ENCODE measurements at regions not wholly inside any gene's neighbourhood (a gene's known extent, or its start where the extent isn't known, plus 50 kb on each side); places are given as distances from the start of the nearest gene placed in this dataset.

- Histone ChIP-seq H3K4me1 (ENCODE audit: control insufficient read depth, insufficient read depth, low read length) (no peaks in the 10 kb centered on the region), H4K20me1 (ENCODE audit: control insufficient read depth, insufficient read depth) (no peaks in the 10 kb centered on the region), H3K36me3 (ENCODE audit: control insufficient read depth in 2 of 2, insufficient read depth in 2 of 2, low read length in 1 of 2) (no peaks in the 10 kb centered on the region), H3K4me3 (no peak overlapping the region), H3K9ac (ENCODE audit: control insufficient read depth, insufficient read depth, low read length) (no peak overlapping the region), H3K4me2 (ENCODE audit: control insufficient read depth, insufficient read depth) (no peak overlapping the region), H3K27me3 (replicated peaks in 1 of 2; ENCODE audit: control insufficient read depth in 2 of 2, insufficient read depth in 2 of 2, low read length in 1 of 2) (peaks cover 0 to 3% of the 10 kb centered on the region in 2 experiments; a peak in 2 of 4 replicates), H2AFZ (ENCODE audit: control insufficient read depth, low read depth, low read length) (no peak overlapping the region), H3K27ac (ENCODE audit: control insufficient read depth, insufficient read depth) (no peak overlapping the region), H3K79me2 (ENCODE audit: control insufficient read depth, insufficient read depth, low read length) (no peaks in the 10 kb centered on the region), H3K9me3 (replicated peaks; ENCODE audit: control insufficient read depth, insufficient read depth, low read length) (no peaks in the 10 kb centered on the region)
- ChIA-PET CTCF (no interaction called here), RAD21 (ENCODE audit: unreplicated experiment) (no interaction called here), SMC1A (ENCODE audit: uncharacterized antibody, unreplicated experiment) (no interaction called here), POLR2A (no interaction called here)
- FAIRE-seq (no peak), ATAC-seq (no peak), DNase-seq (ENCODE audit: low read depth, low spot score) (no peak)
- intact Hi-C loops (cut with micrococcal nuclease; ENCODE audit: unreplicated experiment): no loop called here
- 24% methylated on average over 6 of the region's 6 CpGs for WGBS (ENCODE audit: insufficient coverage, insufficient replicate concordance, low lambda C conversion rate, missing lambda C conversion rate)
- TF ChIP-seq POLR2AphosphoS2 (IDR thresholded peaks at IDR 0.05; ENCODE audit: low read depth, low read length): no peak
- no peak for TF ChIP-seq CREM (IDR thresholded peaks at IDR 0.05; ENCODE audit: low read depth)
- no peak for TF ChIP-seq SMC3 (IDR thresholded peaks at IDR 0.05; ENCODE audit: borderline replicate concordance, low read length)
- TF ChIP-seq MEF2B (IDR thresholded peaks at IDR 0.05; ENCODE audit: partially characterized antibody, poor library complexity, severe bottlenecking): no peak
- TF ChIP-seq NFXL1 (IDR thresholded peaks at IDR 0.05; ENCODE audit: borderline replicate concordance): no peak
- TF ChIP-seq YBX1 (IDR thresholded peaks at IDR 0.05): no peak
- no peak for TF ChIP-seq ZBED1 (IDR thresholded peaks at IDR 0.05; ENCODE audit: borderline replicate concordance)
- no peak for TF ChIP-seq ZNF592 (IDR thresholded peaks at IDR 0.05)
- TF ChIP-seq KLF5 (IDR thresholded peaks at IDR 0.05; ENCODE audit: partially characterized antibody): no peak
- TF ChIP-seq TARDBP (IDR thresholded peaks at IDR 0.05; ENCODE audit: borderline replicate concordance): no peak
- TF ChIP-seq FOXK2 (IDR thresholded peaks at IDR 0.05): no peak
- no peak for TF ChIP-seq SKIL (IDR thresholded peaks at IDR 0.05; ENCODE audit: low read depth, poor library complexity, severe bottlenecking)
- TF ChIP-seq FOXM1 (IDR thresholded peaks at IDR 0.05; ENCODE audit: low read depth, low read length): no peak
- TF ChIP-seq MYC (IDR thresholded peaks at IDR 0.05; ENCODE audit: insufficient read depth, insufficient read length, insufficient replicate concordance, low read length, severe bottlenecking): no peak
- no peak for TF ChIP-seq ASH2L (IDR thresholded peaks at IDR 0.05; ENCODE audit: borderline replicate concordance, low read depth)
- no peak for TF ChIP-seq CBFB (IDR thresholded peaks at IDR 0.05; ENCODE audit: low read depth)
- no TSS peak for BruUV-seq (replicated peaks)
- in situ Hi-C loops (cut with MboI): no loop called here
These were observed 118.5 kb downstream of the MATN1 start for GRCh38 chr1:30604801-30605440.
